Uterus (tissue), 2 donors: ENCODE measurements at regions not wholly inside any gene's neighbourhood (a gene's known extent, or its start where the extent isn't known, plus 50 kb on each side); places are given as distances from the start of the nearest gene placed in this dataset.

Source experiments
- CTCF ChIP-seq, 4 experiments: fragments of 200-600 bp in 2 of 4; fragments of 450-650 bp in 2 of 4; sonication (generic) in 2 of 4; IDR thresholded peaks; one replicate each; pipeline ENCODE4 v1.5.1; 2016 to 2019; ENCODE audit warnings: antibody characterized with exemption in 4 of 4, mild to moderate bottlenecking in 2 of 4, moderate library complexity in 1 of 4
- POLR2A ChIP-seq, 2 donors: fragments of 450-650 bp; IDR thresholded peaks; one replicate each; pipeline ENCODE4 v1.6.1; 2016; ENCODE audit warnings: antibody characterized with exemption in 2 of 2, mild to moderate bottlenecking in 1 of 2, moderate library complexity in 1 of 2

GRCh38 chr10:78862328-78862640, 206.5 kb upstream of the ZMIZ1 start:
- TF ChIP-seq CTCF (IDR thresholded peaks at IDR 0.05) (no peak), POLR2A (IDR thresholded peaks at IDR 0.05) (no peak)
